ENCODE measurements at regions not wholly inside any gene's neighbourhood (a gene's known extent, or its start where the extent isn't known, plus 50 kb on each side); places are given as distances from the start of the nearest gene placed in this dataset.

DNA sequence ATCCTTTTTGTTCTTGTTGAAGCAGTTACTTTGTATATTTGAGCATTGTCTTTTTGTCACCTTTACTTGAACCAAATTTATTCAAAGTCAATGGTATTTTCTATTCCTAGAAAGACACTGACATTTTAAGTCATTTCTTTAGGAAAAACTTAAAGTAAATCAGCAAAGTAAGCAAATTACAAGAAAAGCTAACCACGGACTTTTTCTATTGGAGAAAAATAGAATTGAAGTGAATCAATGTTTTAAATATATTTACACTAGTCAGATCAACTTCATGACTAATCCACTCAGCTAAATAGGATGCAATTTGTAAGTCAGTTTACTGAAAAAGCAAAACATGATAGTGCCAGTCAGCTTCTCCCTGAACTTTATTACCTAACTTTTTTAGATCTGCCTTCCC is 733.8 kb upstream of the ALCAM start:
- TF ChIP-seq, protein P1, sequence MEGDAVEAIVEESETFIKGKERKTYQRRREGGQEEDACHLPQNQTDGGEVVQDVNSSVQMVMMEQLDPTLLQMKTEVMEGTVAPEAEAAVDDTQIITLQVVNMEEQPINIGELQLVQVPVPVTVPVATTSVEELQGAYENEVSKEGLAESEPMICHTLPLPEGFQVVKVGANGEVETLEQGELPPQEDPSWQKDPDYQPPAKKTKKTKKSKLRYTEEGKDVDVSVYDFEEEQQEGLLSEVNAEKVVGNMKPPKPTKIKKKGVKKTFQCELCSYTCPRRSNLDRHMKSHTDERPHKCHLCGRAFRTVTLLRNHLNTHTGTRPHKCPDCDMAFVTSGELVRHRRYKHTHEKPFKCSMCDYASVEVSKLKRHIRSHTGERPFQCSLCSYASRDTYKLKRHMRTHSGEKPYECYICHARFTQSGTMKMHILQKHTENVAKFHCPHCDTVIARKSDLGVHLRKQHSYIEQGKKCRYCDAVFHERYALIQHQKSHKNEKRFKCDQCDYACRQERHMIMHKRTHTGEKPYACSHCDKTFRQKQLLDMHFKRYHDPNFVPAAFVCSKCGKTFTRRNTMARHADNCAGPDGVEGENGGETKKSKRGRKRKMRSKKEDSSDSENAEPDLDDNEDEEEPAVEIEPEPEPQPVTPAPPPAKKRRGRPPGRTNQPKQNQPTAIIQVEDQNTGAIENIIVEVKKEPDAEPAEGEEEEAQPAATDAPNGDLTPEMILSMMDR (IDR thresholded peaks at IDR 0.05; ENCODE audit: extremely low read depth, missing control alignments) = no peak
- no peak for DNase-seq (ENCODE audit: low spot score)

DNA sequence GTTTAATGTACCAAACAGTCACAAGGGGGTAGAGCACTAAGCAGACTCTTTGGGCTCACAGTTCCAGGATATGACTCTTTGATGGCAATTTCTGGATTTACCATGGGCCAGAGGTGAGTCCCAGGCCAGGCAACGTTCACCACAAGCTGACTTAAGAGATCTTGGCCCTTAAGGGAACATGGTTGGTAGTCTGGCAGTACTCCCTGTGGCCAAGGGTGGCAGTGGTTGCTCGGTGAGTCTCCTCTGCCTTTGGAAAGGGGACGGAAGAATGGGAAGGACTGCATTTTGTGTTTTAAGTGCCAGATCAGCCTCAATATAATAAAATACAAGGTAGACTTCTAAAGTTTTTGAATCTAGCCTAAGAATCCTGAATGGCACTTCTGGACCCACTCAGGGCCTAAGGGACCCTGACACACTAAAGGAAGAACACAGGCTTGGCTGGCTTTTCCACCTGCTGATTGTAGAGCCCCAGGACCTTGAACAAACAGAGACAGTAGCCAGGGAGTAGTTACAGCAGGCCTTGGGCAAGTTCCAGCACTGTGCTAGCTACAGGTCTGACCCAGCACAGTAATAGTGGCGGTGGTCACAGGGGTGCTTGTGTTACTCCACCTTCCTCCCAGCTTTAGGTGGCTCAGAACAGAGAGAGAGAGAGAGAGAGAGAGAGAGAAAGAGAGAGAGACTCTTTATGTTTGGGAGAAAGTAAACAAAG is 730.7 kb upstream of the ALCAM start:
- DNase-seq (ENCODE audit: low spot score) = no peak
- TF ChIP-seq, protein P1 (IDR thresholded peaks at IDR 0.05; ENCODE audit: extremely low read depth, missing control alignments) = no peak

DNA sequence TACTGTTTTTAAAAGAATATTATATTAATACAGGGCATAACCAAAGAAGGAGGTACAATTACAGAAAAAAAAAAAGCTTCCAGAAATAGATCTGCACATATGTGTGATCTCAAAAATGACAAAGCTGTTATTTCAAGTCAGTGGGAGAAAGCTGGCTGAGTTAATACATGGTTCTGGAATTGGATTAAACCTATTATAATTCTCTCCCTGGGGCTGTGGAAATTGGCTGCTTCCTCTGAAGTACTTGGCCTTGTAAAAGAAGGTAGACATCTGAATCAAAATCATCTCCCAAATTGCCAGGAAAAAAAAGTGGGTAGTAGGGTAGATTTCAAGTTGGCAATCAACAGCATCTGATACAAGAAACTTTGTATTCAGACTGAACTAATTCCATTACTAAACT is 723.9 kb upstream of the ALCAM start:
- no peak for DNase-seq (ENCODE audit: low spot score)
- TF ChIP-seq, protein P1 (IDR thresholded peaks at IDR 0.05; ENCODE audit: extremely low read depth, missing control alignments) = no peak

DNA sequence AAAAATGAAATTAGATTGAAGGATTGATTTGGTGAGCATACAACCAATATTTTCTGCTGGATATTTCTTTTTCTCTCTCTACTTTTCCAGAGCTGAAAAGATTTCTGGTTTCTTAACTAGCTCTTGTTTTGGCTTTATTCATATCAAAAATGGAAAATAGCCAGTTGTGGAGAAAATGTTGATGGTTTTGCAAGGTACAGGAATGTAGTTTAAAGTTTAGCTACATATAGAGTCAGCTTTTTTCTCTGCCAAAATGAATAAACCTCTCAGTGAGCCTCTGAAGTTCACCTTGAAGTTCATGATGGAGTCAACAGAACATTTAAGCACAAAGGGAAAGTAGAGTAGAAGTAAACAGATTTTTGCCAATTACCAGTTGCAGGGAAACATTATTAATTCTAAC is 720.5 kb upstream of the ALCAM start:
- TF ChIP-seq, protein P1 (IDR thresholded peaks at IDR 0.05; ENCODE audit: extremely low read depth, missing control alignments) = no peak

DNA sequence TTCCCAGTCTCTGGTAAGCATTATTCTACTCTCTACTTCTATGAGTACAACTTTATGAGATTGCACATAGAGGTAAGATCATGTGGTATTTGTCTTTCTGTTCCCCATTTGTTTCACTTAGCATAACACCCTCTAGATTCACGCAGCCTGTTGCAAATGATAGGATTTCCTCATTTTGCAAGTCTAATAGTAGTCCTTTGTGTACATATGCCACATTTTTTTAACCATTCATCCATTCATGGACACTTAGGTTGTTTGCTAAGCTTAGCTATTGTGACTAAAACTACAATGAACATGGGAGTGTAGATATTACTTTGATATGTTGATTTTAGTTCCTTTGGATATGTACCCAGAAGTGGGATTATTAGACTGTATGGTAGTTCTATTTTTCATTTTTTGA is 717.9 kb upstream of the ALCAM start:
- no peak for DNase-seq (ENCODE audit: low spot score)
- TF ChIP-seq, protein P1 (IDR thresholded peaks at IDR 0.05; ENCODE audit: extremely low read depth, missing control alignments) = no peak

More for the DNA sequence above, 720.5 kb upstream of the ALCAM start:
- DNase-seq (ENCODE audit: low spot score) = no peak

DNA sequence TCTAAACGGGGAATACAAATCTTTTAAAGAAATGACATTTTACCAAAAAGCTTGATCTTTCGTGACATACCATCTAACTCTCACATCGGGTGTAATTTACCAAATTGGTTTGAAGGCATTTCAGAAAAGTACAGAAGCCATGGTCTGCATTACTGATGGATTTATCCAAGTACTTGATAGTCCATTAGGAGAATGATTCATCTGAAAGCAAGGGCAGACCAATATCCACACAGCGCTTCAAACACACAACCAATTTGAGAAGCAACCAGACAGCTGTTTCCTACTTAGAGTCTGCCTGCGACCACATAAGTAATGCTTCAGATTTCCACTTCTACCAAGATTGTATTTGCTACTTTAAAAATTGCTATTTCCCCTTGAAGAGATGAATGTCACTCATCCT is 697.6 kb upstream of the ALCAM start:
- DNase-seq (ENCODE audit: low spot score) = no peak
- TF ChIP-seq, protein P1 (IDR thresholded peaks at IDR 0.05; ENCODE audit: extremely low read depth, missing control alignments) = no peak

DNA sequence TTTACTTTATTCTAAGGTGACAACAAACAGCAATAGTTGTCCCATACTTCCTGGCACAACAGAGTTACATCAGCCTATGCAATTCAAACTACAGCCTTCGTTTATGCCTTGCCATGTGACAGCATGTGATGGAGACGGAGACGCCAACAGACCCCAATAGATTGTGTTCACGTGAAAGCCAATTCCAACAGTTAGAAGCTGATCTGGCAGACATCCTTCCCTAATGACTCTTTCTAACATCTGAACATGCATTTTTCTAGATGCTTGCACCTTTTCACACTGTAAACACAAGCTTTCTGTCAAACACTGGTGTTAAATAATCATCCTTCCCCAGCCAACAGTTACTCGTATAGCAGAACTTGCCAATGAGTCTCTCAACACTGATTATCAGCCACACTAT is 694.4 kb upstream of the ALCAM start:
- no peak for DNase-seq (ENCODE audit: low spot score)

More for the DNA sequence above, 694.4 kb upstream of the ALCAM start:
- TF ChIP-seq, protein P1 (IDR thresholded peaks at IDR 0.05; ENCODE audit: extremely low read depth, missing control alignments) = no peak

Measured in GM20000 (cell line).